HG02943 (cell line): ENCODE measurements at regions not wholly inside any gene's neighbourhood (a gene's known extent, or its start where the extent isn't known, plus 50 kb on each side); places are given as distances from the start of the nearest gene placed in this dataset.
"Not testable (repeated sequence)": the region's sequence is repeated elsewhere in the genome, so short reads cannot be mapped to it uniquely, and the experiment has no call there.

Experiments used
- ATAC-seq: cut with Tn5 transposase; IDR thresholded peaks from one replicate; pipeline ENCODE4 v1.9.1; 2021; ENCODE audit warnings: mild to moderate bottlenecking, low read depth, moderate library complexity; ENCODE audit not compliant: unreplicated experiment

GRCh38 chr7:82629583-82629982 lies 186.0 kb upstream of the CACNA2D1 start:
- no peak for ATAC-seq

- no peak for ATAC-seq
These were observed 181.8 kb upstream of the CACNA2D1 start for GRCh38 chr7:82625377-82625776.

- no peak for ATAC-seq
These were observed 181.4 kb upstream of the CACNA2D1 start for GRCh38 chr7:82624965-82625364.

- ATAC-seq = no peak
These were observed 180.8 kb upstream of the CACNA2D1 start for GRCh38 chr7:82624337-82624736.

GRCh38 chr7:82623812-82624211 lies 180.2 kb upstream of the CACNA2D1 start:
- ATAC-seq = no peak

- no peak for ATAC-seq
These were observed 173.6 kb upstream of the CACNA2D1 start for GRCh38 chr7:82617156-82617555.

GRCh38 chr7:82616059-82616728 lies 172.6 kb upstream of the CACNA2D1 start:
- ATAC-seq = no peak

GRCh38 chr7:82615527-82615926 lies 171.9 kb upstream of the CACNA2D1 start:
- ATAC-seq = no peak

- no peak for ATAC-seq
These were observed 166.2 kb upstream of the CACNA2D1 start for GRCh38 chr7:82609746-82610145.

- no peak for ATAC-seq
These were observed 161.8 kb upstream of the CACNA2D1 start for GRCh38 chr7:82605247-82605864.

- ATAC-seq = no peak
These were observed 158.5 kb upstream of the CACNA2D1 start for GRCh38 chr7:82602066-82602465.

GRCh38 chr7:82600531-82600930 lies 157.0 kb upstream of the CACNA2D1 start:
- ATAC-seq = no peak

GRCh38 chr7:82599895-82600294 lies 156.3 kb upstream of the CACNA2D1 start:
- ATAC-seq = no peak

- ATAC-seq = no peak
These were observed 155.4 kb upstream of the CACNA2D1 start for GRCh38 chr7:82598958-82599357.

- not testable (repeated sequence) for ATAC-seq
These were observed 152.2 kb upstream of the CACNA2D1 start for GRCh38 chr7:82595795-82596194.

- no peak for ATAC-seq
These were observed 151.6 kb upstream of the CACNA2D1 start for GRCh38 chr7:82595176-82595575.

- ATAC-seq = no peak
These were observed 151.1 kb upstream of the CACNA2D1 start for GRCh38 chr7:82594665-82595064.

GRCh38 chr7:82593780-82594179 lies 150.2 kb upstream of the CACNA2D1 start:
- no peak for ATAC-seq

GRCh38 chr7:82592416-82592815 lies 148.8 kb upstream of the CACNA2D1 start:
- ATAC-seq = no peak

GRCh38 chr7:82579047-82579446 lies 135.5 kb upstream of the CACNA2D1 start:
- ATAC-seq = no peak

- ATAC-seq = no peak
These were observed 134.9 kb upstream of the CACNA2D1 start for GRCh38 chr7:82578430-82578829.

GRCh38 chr7:82572195-82572880 lies 128.8 kb upstream of the CACNA2D1 start:
- ATAC-seq = peak; percentile 93
